GM21619 (cell line): ENCODE measurements at regions not wholly inside any gene's neighbourhood (a gene's known extent, or its start where the extent isn't known, plus 50 kb on each side); places are given as distances from the start of the nearest gene placed in this dataset.

Source experiments
- ATAC-seq: cut with Tn5 transposase; IDR thresholded peaks from one replicate; pipeline ENCODE4 v1.9.1; 2021; ENCODE audit not compliant: unreplicated experiment

DNA sequence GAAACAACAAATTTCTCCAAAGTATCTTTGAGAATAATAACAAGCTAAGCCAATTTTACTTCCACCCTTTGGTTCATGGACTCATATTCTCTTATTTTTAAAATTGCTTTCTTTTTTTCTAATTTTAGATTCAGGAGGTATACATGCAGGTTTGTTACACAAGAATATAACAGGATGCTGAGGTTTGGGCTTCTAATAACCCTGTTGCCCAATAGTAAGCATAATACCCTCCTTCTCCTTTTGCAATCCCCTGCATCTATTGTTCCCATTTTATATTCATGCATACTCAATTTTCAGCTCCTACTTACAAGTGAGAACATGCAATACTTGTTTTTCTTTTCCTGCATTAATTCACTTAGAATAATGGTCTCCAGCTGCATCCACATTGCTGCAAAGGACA is 202.3 kb upstream of the FSTL5 start:
- no peak for ATAC-seq

DNA sequence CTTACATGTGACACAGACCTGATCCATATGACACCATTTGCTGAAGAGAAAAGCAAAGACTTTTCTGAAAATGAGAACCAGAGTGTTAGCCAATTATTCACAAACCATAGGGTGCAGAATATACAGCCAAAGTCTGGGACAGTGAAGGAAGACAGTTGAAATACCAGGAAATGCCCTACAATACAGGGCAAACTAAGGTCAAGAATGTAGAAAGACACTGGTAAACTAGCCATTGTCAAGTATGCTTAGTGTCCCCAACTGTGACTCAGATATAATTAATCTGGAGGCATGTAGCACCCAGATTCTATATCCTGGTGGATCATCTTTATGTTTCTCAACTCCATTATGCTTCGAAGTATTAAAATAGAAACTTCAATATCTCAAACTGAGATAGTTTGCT is 200.9 kb upstream of the FSTL5 start:
- no peak for ATAC-seq

DNA sequence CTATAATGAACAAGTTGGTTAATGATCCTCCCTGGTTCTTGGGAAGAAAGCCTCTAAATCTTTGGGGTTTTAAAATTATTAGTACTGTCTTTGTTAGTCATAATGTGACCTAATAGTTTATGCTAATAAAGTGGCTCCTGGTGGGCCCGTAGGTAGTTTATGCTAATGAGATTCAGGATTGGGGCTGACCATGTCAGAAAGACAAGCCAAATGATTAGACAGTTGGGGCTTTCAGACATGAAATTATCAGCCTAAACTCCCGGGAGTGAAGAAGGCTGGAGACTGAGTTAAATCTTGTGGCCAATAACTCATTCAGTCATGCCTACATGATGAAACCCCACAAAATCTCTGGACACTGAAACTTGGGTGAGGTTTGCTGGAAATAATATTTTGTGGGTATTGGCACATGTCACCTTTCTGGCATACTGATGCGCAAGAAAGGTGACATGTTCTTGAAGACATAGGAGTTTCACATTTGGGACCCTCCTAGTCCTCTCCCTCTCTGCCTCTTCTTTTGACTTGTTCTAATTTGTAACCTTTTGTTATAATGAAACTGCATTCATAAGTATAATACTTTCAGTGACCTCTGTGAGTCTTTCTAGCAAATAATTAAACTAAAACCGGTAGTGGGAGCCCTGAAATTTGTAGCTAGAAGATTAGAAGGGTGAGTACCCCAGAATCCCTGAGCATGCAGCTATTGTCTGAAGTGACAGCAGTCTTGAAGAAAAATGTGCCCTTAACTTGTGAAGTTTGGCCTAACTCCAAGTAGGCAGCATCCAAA is 196.8 kb upstream of the FSTL5 start:
- peak; percentile 48 for ATAC-seq

- no peak for ATAC-seq
Measured at GRCh38 chr4:162356181-162356580, 192.4 kb upstream of the FSTL5 start.

- no peak for ATAC-seq
Measured at GRCh38 chr4:162352580-162353107, 188.8 kb upstream of the FSTL5 start.

DNA sequence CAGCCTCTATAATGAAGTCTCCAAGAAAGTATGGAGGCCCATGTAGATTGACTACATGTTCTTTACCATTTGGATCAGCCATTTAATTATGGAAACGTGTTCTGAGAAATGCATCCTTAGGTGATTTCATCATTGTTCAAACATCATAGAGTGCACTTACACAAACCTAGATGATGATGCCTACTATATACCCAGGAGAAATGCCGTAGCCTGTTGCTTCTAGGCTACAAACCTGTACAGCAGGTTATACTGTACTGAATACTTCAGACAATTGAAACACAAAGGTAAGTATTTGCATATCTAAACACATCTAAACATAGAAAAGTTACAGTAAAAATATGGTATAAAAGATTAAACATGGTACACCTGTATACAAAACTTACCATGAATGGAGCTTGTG is 186.5 kb upstream of the FSTL5 start:
- no peak for ATAC-seq

- no peak for ATAC-seq
Measured at GRCh38 chr4:162349395-162349794, 185.6 kb upstream of the FSTL5 start.

GRCh38 chr4:162347842-162348213 is 184.0 kb upstream of the FSTL5 start:
- ATAC-seq, result no peak

DNA sequence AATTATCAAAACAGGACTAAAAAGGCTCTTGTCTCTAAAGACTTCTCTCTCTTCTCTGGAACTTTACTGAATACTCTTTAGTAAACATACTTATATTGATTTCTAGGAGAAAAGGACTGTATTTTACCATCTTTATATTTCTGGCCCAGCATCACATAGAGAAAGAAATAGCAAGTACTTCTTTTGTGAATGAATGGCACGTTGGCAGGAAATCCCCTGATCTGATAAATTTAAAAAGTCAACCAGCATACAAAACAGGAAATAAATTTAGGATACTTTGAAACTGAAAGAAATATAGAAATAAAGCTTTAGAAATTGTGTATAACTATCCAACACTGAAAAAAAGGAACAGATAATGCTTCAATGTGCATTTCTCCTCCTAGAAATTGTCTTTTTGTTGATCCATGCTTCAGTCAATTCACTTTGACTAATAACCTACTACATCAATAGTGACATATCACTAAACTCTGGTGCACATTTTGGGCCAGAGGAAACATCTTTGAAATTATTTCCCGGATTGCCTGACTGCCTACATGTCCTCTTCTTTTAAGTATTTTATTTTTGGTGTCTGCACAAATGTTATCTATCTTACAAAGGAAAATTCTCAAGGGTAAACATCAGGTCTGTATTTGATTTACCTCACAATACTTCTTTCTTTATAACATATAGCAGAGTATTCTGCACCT is 183.5 kb upstream of the FSTL5 start:
- ATAC-seq, result no peak

GRCh38 chr4:162343967-162344366 is 180.2 kb upstream of the FSTL5 start:
- ATAC-seq, result no peak

DNA sequence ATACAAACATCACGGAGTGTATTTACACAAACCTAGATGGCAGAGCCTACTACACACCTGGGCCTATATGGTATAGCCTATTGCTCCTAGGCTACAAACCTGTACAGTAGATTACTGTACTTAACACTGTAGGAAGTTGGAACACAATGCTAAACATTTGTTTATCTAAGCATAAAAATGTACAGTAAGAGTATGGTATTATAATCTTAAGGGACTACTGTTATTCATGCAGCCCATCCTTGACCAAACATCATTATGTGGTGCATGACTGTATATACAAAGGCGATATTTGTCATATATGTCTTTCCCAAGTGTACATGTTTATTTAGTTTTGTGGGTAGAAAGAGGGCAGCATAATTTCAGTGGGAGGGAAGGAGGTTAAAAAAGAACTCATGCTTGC is 177.7 kb upstream of the FSTL5 start:
- ATAC-seq, result no peak

GRCh38 chr4:162323919-162324318 is 160.1 kb upstream of the FSTL5 start:
- no peak for ATAC-seq

GRCh38 chr4:162322054-162322453 is 158.3 kb upstream of the FSTL5 start:
- ATAC-seq, result no peak

GRCh38 chr4:162285753-162286152 is 122.0 kb upstream of the FSTL5 start:
- ATAC-seq, result no peak

DNA sequence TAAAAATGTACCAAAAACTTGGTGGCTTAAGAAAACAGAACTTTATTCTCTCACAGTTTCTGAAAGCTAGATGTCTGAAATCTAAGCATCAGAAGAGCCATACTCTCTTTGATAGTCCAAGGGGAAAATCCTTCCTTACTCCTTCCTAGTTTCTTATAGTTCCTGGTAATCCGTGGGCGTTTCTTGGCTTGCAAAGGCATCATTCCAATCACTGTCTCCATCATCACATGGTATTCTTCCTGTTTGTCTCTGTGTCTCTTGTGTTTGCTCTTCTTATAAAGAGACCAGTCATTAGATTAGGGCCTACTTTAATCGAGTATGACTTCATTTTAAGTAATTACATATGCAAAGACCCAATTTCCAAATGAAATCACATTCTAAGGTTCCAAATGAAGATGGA is 118.9 kb upstream of the FSTL5 start:
- no peak for ATAC-seq

GRCh38 chr4:162274354-162274753 is 110.6 kb upstream of the FSTL5 start:
- peak; percentile 75 for ATAC-seq

DNA sequence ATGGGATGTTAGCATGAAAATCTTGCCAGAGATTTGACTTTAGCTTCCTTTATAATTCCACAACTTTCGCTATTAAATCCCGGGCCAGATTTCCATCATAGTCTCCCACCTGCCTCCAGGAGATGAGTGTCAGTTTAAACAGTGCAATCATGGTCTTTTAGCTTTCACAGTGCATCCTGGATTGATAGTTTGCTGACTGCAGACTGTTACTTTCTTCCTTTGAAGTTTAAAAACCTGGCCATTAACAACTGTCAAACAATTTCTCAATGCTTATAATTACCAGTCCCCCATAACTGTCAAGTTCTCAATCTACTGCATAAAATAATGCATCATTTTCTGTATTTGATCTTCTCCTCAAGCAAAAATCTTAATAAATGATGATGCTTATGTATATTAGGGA is 108.4 kb upstream of the FSTL5 start:
- ATAC-seq, result no peak

- no peak for ATAC-seq
Measured at GRCh38 chr4:162268911-162269310, 105.1 kb upstream of the FSTL5 start.

DNA sequence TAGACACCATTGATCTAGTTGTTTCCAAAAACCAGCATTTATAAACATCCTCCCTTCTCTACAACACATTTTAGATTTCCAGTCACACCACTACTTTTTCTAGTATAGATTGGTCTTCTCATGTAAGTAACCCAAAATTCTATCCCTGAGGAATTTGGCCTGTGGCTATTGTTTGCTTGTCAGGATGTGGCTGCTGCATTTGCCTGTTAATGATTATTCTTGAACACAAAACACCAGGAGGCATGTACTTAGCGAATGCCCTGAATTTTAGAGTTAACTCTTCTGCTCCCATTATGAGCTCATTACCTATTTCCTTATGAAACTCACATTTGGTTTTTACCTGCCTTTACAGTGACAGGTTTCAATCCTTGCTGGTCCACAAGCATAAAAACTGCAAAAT is 102.0 kb upstream of the FSTL5 start:
- no peak for ATAC-seq

DNA sequence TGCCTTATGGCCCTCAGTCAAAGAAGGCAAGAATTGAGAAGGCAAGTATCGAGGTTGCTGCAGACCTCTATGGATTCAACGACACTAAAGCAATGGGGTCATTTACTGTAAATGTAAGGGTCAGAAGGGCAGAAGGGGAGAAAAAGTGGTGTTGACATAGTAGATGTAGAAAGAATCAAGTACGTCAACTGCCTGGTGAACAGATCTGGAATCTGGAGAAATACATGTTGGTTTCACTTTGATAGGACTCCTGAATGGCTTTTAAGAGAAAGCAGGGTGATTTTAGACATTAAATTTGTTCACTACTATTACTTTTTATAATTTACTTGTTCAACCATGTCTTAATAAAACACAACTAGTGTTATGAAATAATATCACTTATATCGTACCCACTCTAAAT is 81.3 kb upstream of the FSTL5 start:
- no peak for ATAC-seq

GRCh38 chr4:162241857-162242256 is 78.1 kb upstream of the FSTL5 start:
- ATAC-seq, result no peak

- no peak for ATAC-seq
Measured at GRCh38 chr4:162239992-162240769, 76.4 kb upstream of the FSTL5 start.
